SK-N-SH (cell line): ENCODE measurements at regions not wholly inside any gene's neighbourhood (a gene's known extent, or its start where the extent isn't known, plus 50 kb on each side); places are given as distances from the start of the nearest gene placed in this dataset.

Source experiments
- CTCF ChIA-PET: fragments of 300-600, 350-600 bp; formaldehyde crosslinking; extraction: SDS; loops from one replicate; lab custom pipeline; 2021; lab: Yijun Ruan, JAX
- POLR2A ChIA-PET: fragments of 350-600 bp; sonication (Branson Sonifier 250); formaldehyde crosslinking; extraction: SDS; loops from one replicate; lab custom pipeline; 2020; ENCODE audit warnings: antibody characterized with exemption, inconsistent platforms; lab: Yijun Ruan, JAX
- DNase-seq: peaks from one replicate; pipeline ENCODE4 v3.0.0; 2012
- H2AFZ ChIP-seq: fragments of 200-600 bp; sonication (generic); 2 replicates; pipeline ENCODE4 v1.8.1; 2016; ENCODE audit warnings: antibody characterized with exemption, mild to moderate bottlenecking, low read depth
- H3F3A ChIP-seq: fragments of 200-600 bp; sonication (generic); replicated peaks from 2 replicates; pipeline ENCODE3; 2016; ENCODE audit warnings: antibody characterized with exemption, mild to moderate bottlenecking; ENCODE audit not compliant: insufficient read depth
- H3K27ac ChIP-seq, 2 experiments: fragments of 200-500 bp in 1 of 2; fragments of 200-600 bp in 1 of 2; sonication (Bioruptor generic) in 1 of 2; sonication (generic), shearing (Covaris generic) in 1 of 2; 2 replicates each; pipeline versions ENCODE4 v1.5.1 to v1.6.1; 2014 to 2016; ENCODE audit warnings: low read depth in 2 of 2, inconsistent platforms in 1 of 2, low read length in 1 of 2, mild to moderate bottlenecking in 1 of 2, mixed read lengths in 1 of 2
- H3K27me3 ChIP-seq: fragments of 200-600 bp; sonication (generic), shearing (Covaris generic); 2 replicates; pipeline ENCODE4 v1.6.1; 2016; ENCODE audit warnings: mixed run types; ENCODE audit not compliant: insufficient read depth
- H3K36me3 ChIP-seq, 2 experiments: fragments of 200-500 bp in 1 of 2; fragments of 200-600 bp in 1 of 2; sonication (Bioruptor generic) in 1 of 2; sonication (generic) in 1 of 2; replicated peaks in 1 of 2; 2 replicates each; pipeline versions ENCODE3 to v1.5.1; 2014 to 2016; ENCODE audit warnings: low read length in 1 of 2, mild to moderate bottlenecking in 1 of 2; ENCODE audit not compliant: insufficient read depth in 2 of 2, control insufficient read depth in 1 of 2
- H3K4me1 ChIP-seq, 2 experiments: fragments of 200-500 bp in 1 of 2; fragments of 200-600 bp in 1 of 2; sonication (Bioruptor generic) in 1 of 2; sonication (generic), shearing (Covaris generic) in 1 of 2; 2 replicates each; pipeline versions ENCODE4 v1.5.1 to v1.6.1; 2014 to 2016; ENCODE audit warnings: low read depth in 1 of 2, low read length in 1 of 2, mixed run types in 1 of 2; ENCODE audit not compliant: insufficient read depth in 2 of 2, control insufficient read depth in 1 of 2
- H3K4me2 ChIP-seq: fragments of 200-600 bp; sonication (generic), shearing (Covaris generic); 2 replicates; pipeline ENCODE4 v1.6.1; 2017; ENCODE audit warnings: mixed run types
- H3K4me3 ChIP-seq, 2 experiments: fragments of 200-500 bp in 1 of 2; fragments of 200-600 bp in 1 of 2; sonication (Bioruptor generic) in 1 of 2; sonication (generic), shearing (Covaris generic) in 1 of 2; 2 replicates each; pipeline versions ENCODE4 v1.5.1 to v1.8.1; 2014 to 2016; ENCODE audit warnings: low read depth in 2 of 2, inconsistent platforms in 1 of 2, low read length in 1 of 2, mild to moderate bottlenecking in 1 of 2, mixed read lengths in 1 of 2, moderate library complexity in 1 of 2
- H3K79me2 ChIP-seq: fragments of 200-600 bp; sonication (generic); 2 replicates; pipeline ENCODE4 v1.8.1; 2017; ENCODE audit warnings: mild to moderate bottlenecking; ENCODE audit not compliant: insufficient read depth
- H3K9ac ChIP-seq: fragments of 200-600 bp; sonication (generic); 2 replicates; pipeline ENCODE4 v1.6.1; 2017; ENCODE audit warnings: mixed run types
- H3K9me2 ChIP-seq: fragments of 200-600 bp; sonication (generic); 2 replicates; pipeline ENCODE4 v1.6.1; 2017; ENCODE audit warnings: mixed run types
- H3K9me3 ChIP-seq: fragments of 200-600 bp; sonication (generic); 2 replicates; pipeline ENCODE4 v1.6.1; 2017; ENCODE audit warnings: mixed run types, mild to moderate bottlenecking, moderate library complexity
- H4K20me1 ChIP-seq: fragments of 200-600 bp; sonication (generic); 2 replicates; pipeline ENCODE4 v1.6.1; 2017; ENCODE audit warnings: mild to moderate bottlenecking, mixed run types; ENCODE audit not compliant: insufficient read depth
- CHD2 ChIP-seq: fragments of 150-350 bp; IDR thresholded peaks from 2 replicates; pipeline ENCODE4 v1.6.1; 2018; ENCODE audit warnings: low read length; ENCODE audit not compliant: partially characterized antibody
- FOSL2 ChIP-seq: IDR thresholded peaks from 2 replicates; pipeline ENCODE4 v1.4.0; 2012; ENCODE audit warnings: low read depth, mild to moderate bottlenecking, moderate library complexity, borderline replicate concordance
- GABPA ChIP-seq: IDR thresholded peaks from 2 replicates; pipeline ENCODE4 v1.4.0; 2012; ENCODE audit warnings: low read depth, mild to moderate bottlenecking
- GATA2 ChIP-seq: sonication (generic); formaldehyde crosslinking; IDR thresholded peaks from 2 replicates; pipeline ENCODE4 v1.5.0; 2020; ENCODE audit warnings: mild to moderate bottlenecking, missing genetic modification reagents
- JUND ChIP-seq: IDR thresholded peaks from 2 replicates; pipeline ENCODE4 v1.4.0; 2012
- MEF2A ChIP-seq: IDR thresholded peaks from 2 replicates; pipeline ENCODE4 v1.4.0; 2012; ENCODE audit warnings: low read depth, borderline replicate concordance
- MXI1 ChIP-seq: IDR thresholded peaks from 2 replicates; pipeline ENCODE4 v1.6.1; 2012; ENCODE audit warnings: mild to moderate bottlenecking, low read depth, low read length, improper control_type of control experiment
- NFIC ChIP-seq: IDR thresholded peaks from 2 replicates; pipeline ENCODE4 v1.4.0; 2012; ENCODE audit warnings: borderline replicate concordance
- NRF1 ChIP-seq: IDR thresholded peaks from 2 replicates; pipeline ENCODE4 v1.6.1; 2012; ENCODE audit warnings: low read depth, mild to moderate bottlenecking, low read length
- POLR2AphosphoS5 ChIP-seq: IDR thresholded peaks from 2 replicates; pipeline ENCODE4 v1.6.1; 2012; ENCODE audit warnings: low read depth, low read length
- RCOR1 ChIP-seq: fragments of 150-350 bp; IDR thresholded peaks from 2 replicates; pipeline ENCODE4 v1.6.1; 2017; ENCODE audit warnings: antibody characterized with exemption, low read length
- RFX5 ChIP-seq: IDR thresholded peaks from 2 replicates; pipeline ENCODE4 v1.6.1; 2012; ENCODE audit warnings: mild to moderate bottlenecking, improper control_type of control experiment, low read length
- SMC3 ChIP-seq: IDR thresholded peaks from 2 replicates; pipeline ENCODE4 v1.6.1; 2012; ENCODE audit warnings: low read depth, low read length, improper control_type of control experiment
- TAF1 ChIP-seq: IDR thresholded peaks from 2 replicates; pipeline ENCODE4 v1.6.1; 2012; ENCODE audit warnings: low read depth, mild to moderate bottlenecking, low read length, moderate library complexity, borderline replicate concordance
- TCF12 ChIP-seq: IDR thresholded peaks from 2 replicates; pipeline ENCODE4 v1.4.0; 2012
- TEAD4 ChIP-seq: IDR thresholded peaks from 2 replicates; pipeline ENCODE4 v1.4.0; 2012; ENCODE audit warnings: mild to moderate bottlenecking, borderline replicate concordance; ENCODE audit not compliant: insufficient read depth
- USF1 ChIP-seq: IDR thresholded peaks from 2 replicates; pipeline ENCODE4 v1.4.0; 2012; ENCODE audit warnings: low read depth, borderline replicate concordance
- YY1 ChIP-seq: IDR thresholded peaks from 2 replicates; pipeline ENCODE4 v1.4.0; 2012; ENCODE audit warnings: low read depth, mild to moderate bottlenecking
- WGBS: methylation state at CpG from one replicate; pipeline ENCODE4 v1.1.6; 2017; ENCODE audit warnings: low lambda C conversion rate; 5-methylcytosine and 5-hydroxymethylcytosine counted together
- TF ChIP-seq, protein P1 (sequence below): IDR thresholded peaks from 2 replicates; pipeline ENCODE4 v1.6.1; 2012; ENCODE audit warnings: mild to moderate bottlenecking, low read depth, low read length, moderate library complexity
- TF ChIP-seq, protein P2 (sequence below): IDR thresholded peaks from 2 replicates; pipeline ENCODE4 v1.4.0; 2012; ENCODE audit warnings: low read depth, borderline replicate concordance

DNA sequence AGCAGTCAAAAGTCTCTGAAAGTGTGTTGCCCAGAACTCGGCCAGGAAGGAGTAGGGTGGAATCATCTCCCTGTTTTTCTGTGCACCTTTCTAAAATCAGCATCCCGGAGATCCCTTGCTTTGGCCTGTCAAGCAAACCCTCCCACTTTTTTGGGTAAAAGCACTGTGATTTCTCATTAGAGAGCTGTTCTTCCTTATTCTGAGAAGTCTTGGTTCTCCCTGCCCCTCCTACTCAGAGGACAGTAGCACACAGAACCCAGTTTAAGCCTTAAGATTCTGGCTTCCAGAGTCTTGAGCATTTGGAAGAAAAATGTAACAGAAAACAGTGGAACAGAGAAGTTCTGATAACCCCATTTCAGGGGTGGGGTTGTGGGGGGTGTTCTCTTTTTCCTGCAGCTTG lies 52.6 kb upstream of the KATNAL1 start:
- no peak overlapping the region for H3K27ac ChIP-seq
- H3K9ac ChIP-seq = no peak overlapping the region
- H3K4me2 ChIP-seq = no peak overlapping the region
- no peaks in the 10 kb centered on the region for H3K27me3 ChIP-seq
- H3K36me3 ChIP-seq = no peaks in the 10 kb centered on the region
- CTCF ChIA-PET = interaction anchor here (1.0 kb wide), 1 partner anchor 20 kb away, joined by 3 read pairs; no protein-coding TSS in a partner anchor
- H2AFZ ChIP-seq = no peak overlapping the region
- no peaks in the 10 kb centered on the region for H4K20me1 ChIP-seq
- H3K9me2 ChIP-seq = no peaks in the 10 kb centered on the region
- H3F3A ChIP-seq = no peaks in the 10 kb centered on the region
- H3K4me1 ChIP-seq = peaks cover 12 to 13% of the 10 kb centered on the region in 2 experiments; a peak in 2 of 4 replicates
- DNase-seq = no peak
- 76% methylated on average over 2 of the region's 2 CpGs for WGBS
- no peak for TF ChIP-seq GATA2
- no peak for TF ChIP-seq POLR2AphosphoS5
- no peak for TF ChIP-seq RFX5
- TF ChIP-seq GABPA = no peak
- no peak for TF ChIP-seq TCF12
- TF ChIP-seq, protein P1, sequence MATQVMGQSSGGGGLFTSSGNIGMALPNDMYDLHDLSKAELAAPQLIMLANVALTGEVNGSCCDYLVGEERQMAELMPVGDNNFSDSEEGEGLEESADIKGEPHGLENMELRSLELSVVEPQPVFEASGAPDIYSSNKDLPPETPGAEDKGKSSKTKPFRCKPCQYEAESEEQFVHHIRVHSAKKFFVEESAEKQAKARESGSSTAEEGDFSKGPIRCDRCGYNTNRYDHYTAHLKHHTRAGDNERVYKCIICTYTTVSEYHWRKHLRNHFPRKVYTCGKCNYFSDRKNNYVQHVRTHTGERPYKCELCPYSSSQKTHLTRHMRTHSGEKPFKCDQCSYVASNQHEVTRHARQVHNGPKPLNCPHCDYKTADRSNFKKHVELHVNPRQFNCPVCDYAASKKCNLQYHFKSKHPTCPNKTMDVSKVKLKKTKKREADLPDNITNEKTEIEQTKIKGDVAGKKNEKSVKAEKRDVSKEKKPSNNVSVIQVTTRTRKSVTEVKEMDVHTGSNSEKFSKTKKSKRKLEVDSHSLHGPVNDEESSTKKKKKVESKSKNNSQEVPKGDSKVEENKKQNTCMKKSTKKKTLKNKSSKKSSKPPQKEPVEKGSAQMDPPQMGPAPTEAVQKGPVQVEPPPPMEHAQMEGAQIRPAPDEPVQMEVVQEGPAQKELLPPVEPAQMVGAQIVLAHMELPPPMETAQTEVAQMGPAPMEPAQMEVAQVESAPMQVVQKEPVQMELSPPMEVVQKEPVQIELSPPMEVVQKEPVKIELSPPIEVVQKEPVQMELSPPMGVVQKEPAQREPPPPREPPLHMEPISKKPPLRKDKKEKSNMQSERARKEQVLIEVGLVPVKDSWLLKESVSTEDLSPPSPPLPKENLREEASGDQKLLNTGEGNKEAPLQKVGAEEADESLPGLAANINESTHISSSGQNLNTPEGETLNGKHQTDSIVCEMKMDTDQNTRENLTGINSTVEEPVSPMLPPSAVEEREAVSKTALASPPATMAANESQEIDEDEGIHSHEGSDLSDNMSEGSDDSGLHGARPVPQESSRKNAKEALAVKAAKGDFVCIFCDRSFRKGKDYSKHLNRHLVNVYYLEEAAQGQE = no peak
- TF ChIP-seq RCOR1 = no peak
- TF ChIP-seq MXI1 = no peak
- no peak for TF ChIP-seq NFIC
- TF ChIP-seq, all 33 proteins: peak for 0
- Histone ChIP-seq H3K4me3 (no peak overlapping the region), H3K9me3 (no peaks in the 10 kb centered on the region), H3K79me2 (no peaks in the 10 kb centered on the region)
- POLR2A ChIA-PET = no interaction called here

- DNase-seq = no peak
- H3K27me3 ChIP-seq = no peaks in the 10 kb centered on the region
- H2AFZ ChIP-seq = no peak overlapping the region
- H3K9ac ChIP-seq = no peak overlapping the region
- no peaks in the 10 kb centered on the region for H3K36me3 ChIP-seq
- no peaks in the 10 kb centered on the region for H3F3A ChIP-seq
- no peaks in the 10 kb centered on the region for H3K9me3 ChIP-seq
- H3K4me3 ChIP-seq = no peak overlapping the region
- ChIA-PET POLR2A (no interaction called here), CTCF (interaction anchor here (1.0 kb wide), 1 partner anchor 21 kb away, joined by 3 read pairs; no protein-coding TSS in a partner anchor)
- no peak overlapping the region for H3K4me2 ChIP-seq
- no peaks in the 10 kb centered on the region for H4K20me1 ChIP-seq
- WGBS = 73% methylated on average over 3 of the region's 3 CpGs
- no peaks in the 10 kb centered on the region for H3K9me2 ChIP-seq
- no peak overlapping the region for H3K27ac ChIP-seq
- no peaks in the 10 kb centered on the region for H3K79me2 ChIP-seq
- peaks cover 15 to 17% of the 10 kb centered on the region in 2 experiments; a peak in 2 of 4 replicates for H3K4me1 ChIP-seq
- TF ChIP-seq RCOR1 (no peak), TAF1 (no peak), MEF2A (no peak), FOSL2 (no peak), TEAD4 (no peak), JUND (no peak), YY1 (no peak), SMC3 (no peak), CHD2 (no peak), GATA2 (no peak), NRF1 (no peak), USF1 (no peak), TCF12 (no peak)
- TF ChIP-seq, protein P2, sequence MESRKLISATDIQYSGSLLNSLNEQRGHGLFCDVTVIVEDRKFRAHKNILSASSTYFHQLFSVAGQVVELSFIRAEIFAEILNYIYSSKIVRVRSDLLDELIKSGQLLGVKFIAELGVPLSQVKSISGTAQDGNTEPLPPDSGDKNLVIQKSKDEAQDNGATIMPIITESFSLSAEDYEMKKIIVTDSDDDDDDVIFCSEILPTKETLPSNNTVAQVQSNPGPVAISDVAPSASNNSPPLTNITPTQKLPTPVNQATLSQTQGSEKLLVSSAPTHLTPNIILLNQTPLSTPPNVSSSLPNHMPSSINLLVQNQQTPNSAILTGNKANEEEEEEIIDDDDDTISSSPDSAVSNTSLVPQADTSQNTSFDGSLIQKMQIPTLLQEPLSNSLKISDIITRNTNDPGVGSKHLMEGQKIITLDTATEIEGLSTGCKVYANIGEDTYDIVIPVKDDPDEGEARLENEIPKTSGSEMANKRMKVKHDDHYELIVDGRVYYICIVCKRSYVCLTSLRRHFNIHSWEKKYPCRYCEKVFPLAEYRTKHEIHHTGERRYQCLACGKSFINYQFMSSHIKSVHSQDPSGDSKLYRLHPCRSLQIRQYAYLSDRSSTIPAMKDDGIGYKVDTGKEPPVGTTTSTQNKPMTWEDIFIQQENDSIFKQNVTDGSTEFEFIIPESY = no peak
- TF ChIP-seq, protein P1 = no peak
These were observed 53.2 kb upstream of the KATNAL1 start for GRCh38 chr13:30360586-30360985.
